HEK293T (cell line): ENCODE measurements at regions not wholly inside any gene's neighbourhood (a gene's known extent, or its start where the extent isn't known, plus 50 kb on each side); places are given as distances from the start of the nearest gene placed in this dataset.
"Not testable (repeated sequence)": the region's sequence is repeated elsewhere in the genome, so short reads cannot be mapped to it uniquely, and the experiment has no call there.

Experiments
- ARNT ChIP-seq: fragments of 450-650 bp; IDR thresholded peaks from 2 replicates; pipeline ENCODE4 v1.6.1; 2017; ENCODE audit warnings: mild to moderate bottlenecking
- CTBP1 ChIP-seq: fragments of 450-650 bp; IDR thresholded peaks from 2 replicates; pipeline ENCODE4 v1.6.1; 2016; ENCODE audit warnings: borderline replicate concordance
- ELF4 ChIP-seq: fragments of 450-650 bp; IDR thresholded peaks from 2 replicates; pipeline ENCODE4 v1.6.1; 2017; ENCODE audit warnings: antibody characterized with exemption
- FOXA1 ChIP-seq: fragments of 450-650 bp; IDR thresholded peaks from 2 replicates; pipeline ENCODE4 v1.6.1; 2016; ENCODE audit warnings: mild to moderate bottlenecking
- FOXM1 ChIP-seq: fragments of 450-650 bp; IDR thresholded peaks from 2 replicates; pipeline ENCODE4 v1.6.1; 2017; ENCODE audit warnings: mild to moderate bottlenecking, borderline replicate concordance
- HDGF ChIP-seq: fragments of 450-650 bp; IDR thresholded peaks from 2 replicates; pipeline ENCODE4 v1.6.1; 2017; ENCODE audit warnings: antibody characterized with exemption, borderline replicate concordance
- LEF1 ChIP-seq: fragments of 450-650 bp; IDR thresholded peaks from 2 replicates; pipeline ENCODE4 v1.6.1; 2017; ENCODE audit warnings: mild to moderate bottlenecking, borderline replicate concordance
- NFRKB ChIP-seq: fragments of 450-650 bp; IDR thresholded peaks from 2 replicates; pipeline ENCODE4 v1.6.1; 2016; ENCODE audit warnings: mild to moderate bottlenecking, moderate library complexity
- PKNOX1 ChIP-seq: fragments of 450-650 bp; IDR thresholded peaks from 2 replicates; pipeline ENCODE4 v1.6.1; 2016
- SP1 ChIP-seq: fragments of 450-650 bp; IDR thresholded peaks from 2 replicates; pipeline ENCODE4 v1.6.1; 2017
- SUZ12 ChIP-seq: fragments of 450-650 bp; IDR thresholded peaks from 2 replicates; pipeline ENCODE4 v1.6.1; 2016; ENCODE audit warnings: mild to moderate bottlenecking
- TARDBP ChIP-seq: fragments of 450-650 bp; IDR thresholded peaks from 2 replicates; pipeline ENCODE4 v1.6.1; 2016
- ZNF384 ChIP-seq: fragments of 450-650 bp; IDR thresholded peaks from 2 replicates; pipeline ENCODE4 v1.6.1; 2016

- not testable (repeated sequence) for TF ChIP-seq ZNF384, SP1, PKNOX1, FOXM1, FOXA1, CTBP1, SUZ12, ARNT, LEF1, HDGF, ELF4, TARDBP, NFRKB
Observed at GRCh38 chr20:30597429-30597828, 660.0 kb upstream of the DEFB115 start.
